C4-2B (cell line): ENCODE measurements at regions not wholly inside any gene's neighbourhood (a gene's known extent, or its start where the extent isn't known, plus 50 kb on each side); places are given as distances from the start of the nearest gene placed in this dataset.
A peak's percentile ranks its signal among the peaks of the same experiment; 100 is the strongest.

Experiments used
- H3K27ac ChIP-seq: fragments of 450-650 bp; 2 replicates; pipeline ENCODE4 v1.5.1; 2017
- ZFX ChIP-seq: fragments of 450-650 bp; IDR thresholded peaks from 2 replicates; pipeline ENCODE4 v1.6.1; 2017
- TF ChIP-seq, protein P1 (sequence below): fragments of 450-650 bp; conservative IDR thresholded peaks from 2 replicates; pipeline ENCODE4 v1.5.1; 2017; ENCODE audit warnings: mild to moderate bottlenecking

DNA sequence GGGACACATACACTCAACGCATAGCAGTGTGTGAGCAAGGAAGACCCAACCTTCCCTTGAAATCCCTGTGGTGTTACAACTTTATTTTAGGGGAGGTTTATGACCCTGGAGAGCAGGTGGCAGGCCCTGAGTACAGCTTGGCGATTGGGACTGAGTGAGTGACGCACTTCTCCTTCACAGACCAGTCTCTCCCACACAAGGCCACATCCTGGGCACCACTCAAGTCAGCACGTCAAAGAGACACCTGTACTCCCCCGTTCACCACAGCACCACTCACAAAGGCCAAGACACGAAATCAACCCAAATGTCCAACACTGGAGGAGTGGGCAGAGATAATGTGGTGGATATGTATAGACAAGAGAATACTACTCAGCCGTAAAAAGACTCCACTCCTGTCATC lies 57.0 kb upstream of the FRMD1 start:
- no peak for TF ChIP-seq ZFX
- TF ChIP-seq, protein P1, sequence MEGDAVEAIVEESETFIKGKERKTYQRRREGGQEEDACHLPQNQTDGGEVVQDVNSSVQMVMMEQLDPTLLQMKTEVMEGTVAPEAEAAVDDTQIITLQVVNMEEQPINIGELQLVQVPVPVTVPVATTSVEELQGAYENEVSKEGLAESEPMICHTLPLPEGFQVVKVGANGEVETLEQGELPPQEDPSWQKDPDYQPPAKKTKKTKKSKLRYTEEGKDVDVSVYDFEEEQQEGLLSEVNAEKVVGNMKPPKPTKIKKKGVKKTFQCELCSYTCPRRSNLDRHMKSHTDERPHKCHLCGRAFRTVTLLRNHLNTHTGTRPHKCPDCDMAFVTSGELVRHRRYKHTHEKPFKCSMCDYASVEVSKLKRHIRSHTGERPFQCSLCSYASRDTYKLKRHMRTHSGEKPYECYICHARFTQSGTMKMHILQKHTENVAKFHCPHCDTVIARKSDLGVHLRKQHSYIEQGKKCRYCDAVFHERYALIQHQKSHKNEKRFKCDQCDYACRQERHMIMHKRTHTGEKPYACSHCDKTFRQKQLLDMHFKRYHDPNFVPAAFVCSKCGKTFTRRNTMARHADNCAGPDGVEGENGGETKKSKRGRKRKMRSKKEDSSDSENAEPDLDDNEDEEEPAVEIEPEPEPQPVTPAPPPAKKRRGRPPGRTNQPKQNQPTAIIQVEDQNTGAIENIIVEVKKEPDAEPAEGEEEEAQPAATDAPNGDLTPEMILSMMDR, result no peak
- no peak overlapping the region for H3K27ac ChIP-seq

DNA sequence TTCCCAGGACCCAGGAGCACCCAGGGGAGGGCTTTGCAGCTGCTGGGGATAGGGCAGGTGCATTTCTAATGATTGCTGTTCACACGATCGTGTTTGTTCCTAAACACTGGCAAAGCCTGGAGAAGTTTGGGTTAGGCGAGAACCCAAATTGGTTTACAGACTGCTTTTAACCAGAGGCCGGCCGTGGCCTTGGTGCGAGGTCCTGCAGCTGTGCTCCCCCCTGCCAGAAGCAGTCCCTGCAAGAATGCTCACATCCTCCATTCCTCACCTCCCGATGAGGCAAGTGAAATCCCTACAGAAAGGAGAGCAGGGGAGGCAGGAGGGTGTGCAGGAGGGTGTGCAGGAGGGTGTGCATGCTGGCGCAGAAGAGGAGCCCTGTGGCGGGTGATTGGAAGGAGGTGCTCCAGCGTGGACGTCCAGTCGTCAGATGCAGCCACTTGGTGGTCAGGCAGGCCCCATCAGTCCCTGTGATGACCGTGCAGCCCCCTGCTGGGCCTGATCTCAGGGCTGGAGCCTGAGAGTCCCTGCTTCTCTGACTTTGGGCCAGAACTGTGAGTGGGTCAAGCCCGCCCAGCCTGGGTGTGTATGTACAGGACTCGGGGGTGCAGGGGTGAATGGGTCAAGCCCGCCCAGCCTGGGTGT lies 55.7 kb upstream of the FRMD1 start:
- TF ChIP-seq, protein P1, result no peak
- TF ChIP-seq ZFX, result no peak
- no peak overlapping the region for H3K27ac ChIP-seq

DNA sequence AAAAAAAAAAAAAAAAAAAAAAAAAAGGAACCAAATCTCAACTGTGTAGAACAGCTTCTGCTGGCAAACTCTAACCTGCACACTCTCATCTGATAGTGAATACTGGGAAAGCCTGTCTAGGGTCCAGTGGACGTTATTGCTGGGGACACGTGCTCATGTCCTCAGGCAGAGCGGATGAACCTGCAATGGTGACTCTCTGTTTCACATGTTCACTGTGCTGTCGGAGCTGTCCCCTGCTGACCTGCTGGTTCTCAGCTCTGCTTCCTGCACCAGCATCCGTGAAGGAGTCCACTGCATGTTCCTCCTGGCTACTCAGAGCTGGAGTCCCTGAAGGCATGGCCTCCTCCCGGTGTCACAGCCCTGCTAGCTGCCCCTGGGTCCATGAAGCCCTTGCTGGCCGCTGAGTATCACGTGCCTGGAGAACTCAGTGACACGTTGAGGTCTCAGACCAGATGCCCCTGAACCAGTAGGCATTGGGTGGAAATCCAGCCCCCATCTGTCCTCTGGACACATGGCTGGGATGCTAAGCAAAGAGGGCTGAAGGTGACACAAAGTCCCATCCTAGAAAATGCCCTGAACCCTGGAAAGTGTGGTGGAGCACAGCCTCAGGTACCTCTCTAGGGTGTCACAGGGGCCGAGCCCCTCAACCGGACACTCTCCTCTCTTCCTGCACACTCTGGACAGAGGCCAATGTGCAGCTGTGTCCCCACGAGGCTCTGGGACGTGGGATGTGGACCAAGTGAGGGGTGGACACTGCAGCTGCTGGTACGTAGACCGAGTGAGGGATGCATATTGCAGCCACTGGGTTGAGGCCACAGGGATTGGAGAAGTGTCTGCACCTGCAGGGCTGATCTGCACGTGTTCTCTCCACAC lies 54.9 kb upstream of the FRMD1 start:
- H3K27ac ChIP-seq, result no peak overlapping the region
- no peak for TF ChIP-seq ZFX
- TF ChIP-seq, protein P1, result no peak

DNA sequence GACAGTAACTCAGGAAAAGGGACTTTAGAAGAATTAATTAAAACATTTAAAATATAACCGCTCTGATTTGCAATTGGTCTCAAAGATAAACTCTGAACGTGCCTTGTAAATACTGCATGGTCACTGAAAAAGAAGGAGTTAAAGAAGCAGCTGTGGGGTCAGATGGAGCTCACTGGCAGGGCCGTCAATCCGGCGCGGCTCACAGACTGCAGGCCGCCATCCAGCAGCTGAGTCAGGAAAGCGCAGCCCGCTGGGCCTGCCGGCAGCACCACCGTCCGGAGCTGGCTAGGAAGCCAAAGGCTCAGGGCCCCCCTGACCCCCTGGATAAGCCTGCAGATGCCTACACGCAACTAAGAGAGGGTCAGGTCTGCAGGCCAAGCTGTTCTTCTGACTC lies 54.2 kb upstream of the FRMD1 start:
- H3K27ac ChIP-seq, result no peak overlapping the region
- TF ChIP-seq ZFX, result no peak
- TF ChIP-seq, protein P1, result peak; percentile 29

DNA sequence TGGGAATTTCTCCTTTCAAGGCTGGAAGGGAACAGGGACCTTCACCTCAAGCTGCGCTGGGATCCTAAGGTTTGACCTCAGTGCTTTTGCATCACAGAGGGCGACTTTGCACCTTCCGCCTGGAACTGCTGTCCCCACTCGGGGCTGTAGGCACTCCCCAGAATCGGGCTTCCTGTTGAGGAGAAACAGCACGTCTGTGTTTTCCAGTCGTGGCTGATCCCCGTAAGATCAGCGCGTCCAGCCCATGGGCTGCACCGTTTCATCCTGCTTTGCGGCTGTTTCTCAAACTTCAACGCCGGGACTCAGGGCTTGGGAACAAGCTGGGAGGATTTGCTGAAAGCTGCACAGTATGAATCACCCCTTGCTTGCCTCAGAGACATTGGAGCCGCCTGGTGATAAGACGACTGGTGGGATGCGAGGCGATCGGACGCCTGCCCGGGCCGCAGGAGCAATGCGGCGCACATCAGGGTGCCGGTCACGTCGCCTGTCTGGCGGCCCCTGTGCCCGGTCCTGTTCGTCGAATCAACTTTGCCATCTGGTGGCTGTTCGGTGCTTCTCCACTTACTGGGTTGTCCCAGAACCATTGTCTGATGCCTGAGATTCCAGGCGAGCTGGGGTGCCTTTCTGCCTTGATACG lies 53.6 kb upstream of the FRMD1 start:
- TF ChIP-seq, protein P1, result peak; percentile 68
- TF ChIP-seq ZFX, result no peak
- no peak overlapping the region for H3K27ac ChIP-seq

DNA sequence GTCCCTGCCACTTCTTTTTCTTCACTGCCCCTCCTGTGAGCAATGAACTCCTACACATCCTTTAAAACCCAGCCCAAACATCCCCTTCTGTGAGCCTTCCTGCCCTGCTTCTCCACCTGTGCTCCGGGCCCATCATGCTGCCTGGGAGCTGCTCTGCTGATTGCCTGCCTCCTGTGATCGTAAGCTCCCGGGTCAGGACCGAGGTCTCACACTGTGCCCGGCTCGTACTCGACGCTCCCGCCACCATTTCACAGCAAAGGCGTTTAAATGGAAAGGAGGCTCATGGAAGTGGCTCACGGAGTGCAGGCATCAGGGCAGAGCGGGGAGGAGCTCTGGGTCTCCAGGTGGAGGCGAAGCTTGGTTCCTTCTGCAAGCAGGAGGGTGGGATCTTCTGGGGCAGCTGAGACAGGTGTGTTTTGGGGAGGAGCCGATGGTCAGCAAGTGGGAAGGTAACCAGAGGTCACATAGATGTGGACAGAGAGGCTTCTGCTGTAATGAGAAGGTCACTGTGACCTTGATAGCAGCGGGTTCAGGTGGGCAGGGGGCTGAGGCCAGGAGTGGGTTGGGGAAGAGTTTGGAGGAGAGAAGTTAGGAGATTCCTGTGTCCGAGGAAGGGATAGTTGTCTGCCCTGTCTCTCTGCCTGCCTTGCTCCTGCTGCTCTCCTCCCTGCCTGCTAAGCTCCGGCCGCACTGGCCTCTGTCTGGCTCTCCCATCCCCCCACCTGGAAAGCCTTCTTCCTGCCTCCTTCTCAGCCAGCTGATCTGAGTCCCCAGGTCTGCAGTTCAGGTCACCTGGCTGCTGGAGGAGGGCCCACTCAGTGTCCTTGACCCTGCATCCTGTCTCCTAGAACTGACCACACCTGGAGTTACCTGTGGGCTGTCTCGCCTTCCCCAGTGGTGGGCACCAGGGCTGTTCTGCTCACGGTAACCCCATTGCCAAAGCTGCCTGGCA lies 52.7 kb upstream of the FRMD1 start:
- TF ChIP-seq ZFX, result no peak
- TF ChIP-seq, protein P1, result no peak
- no peak overlapping the region for H3K27ac ChIP-seq
